Glutamatergic neuron (in vitro differentiated cells): ENCODE measurements at regions not wholly inside any gene's neighbourhood (a gene's known extent, or its start where the extent isn't known, plus 50 kb on each side); places are given as distances from the start of the nearest gene placed in this dataset.
"Not testable (repeated sequence)": the region's sequence is repeated elsewhere in the genome, so short reads cannot be mapped to it uniquely, and the experiment has no call there.

Experiments
- DNase-seq: peaks from one replicate; pipeline ENCODE4 v3.0.0; 2022
- H3K27ac Mint-ChIP-seq: one replicate; pipeline ENCODE4 v1.8.0; 2020; ENCODE audit warnings: mild to moderate bottlenecking, mixed read lengths, inconsistent platforms; ENCODE audit not compliant: unreplicated experiment
- H3K27me3 Mint-ChIP-seq: one replicate; pipeline ENCODE4 v1.8.0; 2020; ENCODE audit warnings: mild to moderate bottlenecking, moderate library complexity, mixed read lengths, inconsistent platforms; ENCODE audit not compliant: unreplicated experiment
- H3K36me3 Mint-ChIP-seq: one replicate; pipeline ENCODE4 v1.8.0; 2020; ENCODE audit warnings: mild to moderate bottlenecking, mixed read lengths, inconsistent platforms; ENCODE audit not compliant: unreplicated experiment
- H3K4me1 Mint-ChIP-seq: one replicate; pipeline ENCODE4 v1.8.0; 2020; ENCODE audit warnings: mild to moderate bottlenecking, low read depth, mixed read lengths, inconsistent platforms; ENCODE audit not compliant: unreplicated experiment
- H3K4me3 Mint-ChIP-seq: one replicate; pipeline ENCODE4 v1.8.0; 2020; ENCODE audit warnings: mild to moderate bottlenecking, mixed read lengths, inconsistent platforms; ENCODE audit not compliant: unreplicated experiment
- H3K9me3 Mint-ChIP-seq: one replicate; pipeline ENCODE4 v1.8.0; 2020; ENCODE audit warnings: mild to moderate bottlenecking, moderate library complexity, mixed read lengths, inconsistent platforms; ENCODE audit not compliant: unreplicated experiment
- CTCF ChIP-seq: fragments of 200-600 bp; sonication (generic); IDR thresholded peaks from one replicate; pipeline ENCODE4 v1.5.0; 2021; ENCODE audit not compliant: partially characterized antibody, unreplicated experiment

GRCh38 chr7:110418659-110419280 lies 672.2 kb upstream of the LRRN3 start:
- Mint-ChIP-seq H3K4me3 (no peak overlapping the region), H3K9me3 (no peaks in the 10 kb centered on the region), H3K27ac (no peak overlapping the region), H3K36me3 (no peaks in the 10 kb centered on the region), H3K27me3 (no peaks in the 10 kb centered on the region), H3K4me1 (no peaks in the 10 kb centered on the region)
- no peak for TF ChIP-seq CTCF
- no peak for DNase-seq

- H3K4me3 Mint-ChIP-seq: no peak overlapping the region
- DNase-seq: no peak
- no peak overlapping the region for H3K27ac Mint-ChIP-seq
- no peaks in the 10 kb centered on the region for H3K9me3 Mint-ChIP-seq
- no peaks in the 10 kb centered on the region for H3K4me1 Mint-ChIP-seq
- TF ChIP-seq CTCF: no peak
- H3K36me3 Mint-ChIP-seq: no peaks in the 10 kb centered on the region
- H3K27me3 Mint-ChIP-seq: no peaks in the 10 kb centered on the region
Measured at GRCh38 chr7:110420788-110421187, 670.1 kb upstream of the LRRN3 start.

GRCh38 chr7:110421490-110422241 lies 669.3 kb upstream of the LRRN3 start:
- no peaks in the 10 kb centered on the region for H3K27me3 Mint-ChIP-seq
- no peak overlapping the region for H3K27ac Mint-ChIP-seq
- no peak for DNase-seq
- no peaks in the 10 kb centered on the region for H3K36me3 Mint-ChIP-seq
- TF ChIP-seq CTCF: no peak
- H3K4me3 Mint-ChIP-seq: no peak overlapping the region
- no peaks in the 10 kb centered on the region for H3K4me1 Mint-ChIP-seq
- H3K9me3 Mint-ChIP-seq: no peaks in the 10 kb centered on the region

GRCh38 chr7:110432061-110432553 lies 658.8 kb upstream of the LRRN3 start:
- no peak overlapping the region for H3K27ac Mint-ChIP-seq
- no peak for DNase-seq
- no peak for TF ChIP-seq CTCF

GRCh38 chr7:110438926-110439325 lies 652.0 kb upstream of the LRRN3 start:
- not testable (repeated sequence) for H3K4me1 Mint-ChIP-seq, H3K36me3 Mint-ChIP-seq, DNase-seq, H3K9me3 Mint-ChIP-seq, H3K27me3 Mint-ChIP-seq, H3K27ac Mint-ChIP-seq, H3K4me3 Mint-ChIP-seq

More at GRCh38 chr7:110432061-110432553, 658.8 kb upstream of the LRRN3 start:
- no peaks in the 10 kb centered on the region for H3K27me3 Mint-ChIP-seq
- H3K4me1 Mint-ChIP-seq: no peaks in the 10 kb centered on the region
- H3K9me3 Mint-ChIP-seq: no peaks in the 10 kb centered on the region
- H3K4me3 Mint-ChIP-seq: no peak overlapping the region
- no peaks in the 10 kb centered on the region for H3K36me3 Mint-ChIP-seq
